SW 1271 (cell line): ENCODE measurements at regions not wholly inside any gene's neighbourhood (a gene's known extent, or its start where the extent isn't known, plus 50 kb on each side); places are given as distances from the start of the nearest gene placed in this dataset.

Experiments
- DNase-seq, 2 experiments: peaks; one replicate each; lab custom pipeline; 2025; lab: John Stamatoyannopoulos, UW

DNA sequence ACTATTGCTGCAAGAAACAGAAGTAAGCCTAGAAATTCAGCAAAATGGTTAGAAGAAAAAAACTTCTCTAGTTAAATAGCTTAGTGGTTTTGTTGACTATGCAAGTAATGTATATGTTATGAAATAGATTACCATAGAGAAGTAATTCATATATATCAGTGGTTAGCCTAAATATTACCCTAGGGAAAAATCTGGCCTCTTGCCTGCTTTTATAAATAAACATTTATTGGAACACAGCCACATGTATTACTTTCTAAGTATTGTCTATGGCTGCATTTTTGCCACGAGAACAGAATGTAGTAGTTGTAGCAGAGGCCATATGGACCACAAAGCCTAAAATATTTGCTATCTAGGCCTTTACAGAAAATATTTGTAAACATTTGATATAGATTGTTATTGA, 1471.7 kb upstream of the PRR20A start:
- DNase-seq, result no peak

DNA sequence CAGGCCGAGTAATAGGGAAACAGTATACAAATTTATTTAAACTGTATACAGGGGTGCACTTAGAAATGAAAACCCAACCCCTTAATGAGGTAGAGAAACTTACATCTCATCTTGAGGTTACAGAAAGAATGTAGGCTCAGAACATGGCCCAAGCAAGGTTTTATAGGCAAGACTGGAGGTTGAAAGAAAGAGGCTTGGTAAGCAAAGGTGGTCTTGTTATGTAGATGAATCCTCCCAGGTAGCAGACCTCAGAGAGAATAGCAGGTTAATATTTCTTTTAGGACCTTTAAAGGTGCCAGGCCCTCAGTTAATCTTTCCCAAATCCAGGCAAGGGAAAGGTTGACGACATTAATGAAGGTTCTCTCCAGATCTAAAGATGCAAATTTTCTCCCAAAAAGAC, 1466.8 kb upstream of the PRR20A start:
- DNase-seq, result no peak

DNA sequence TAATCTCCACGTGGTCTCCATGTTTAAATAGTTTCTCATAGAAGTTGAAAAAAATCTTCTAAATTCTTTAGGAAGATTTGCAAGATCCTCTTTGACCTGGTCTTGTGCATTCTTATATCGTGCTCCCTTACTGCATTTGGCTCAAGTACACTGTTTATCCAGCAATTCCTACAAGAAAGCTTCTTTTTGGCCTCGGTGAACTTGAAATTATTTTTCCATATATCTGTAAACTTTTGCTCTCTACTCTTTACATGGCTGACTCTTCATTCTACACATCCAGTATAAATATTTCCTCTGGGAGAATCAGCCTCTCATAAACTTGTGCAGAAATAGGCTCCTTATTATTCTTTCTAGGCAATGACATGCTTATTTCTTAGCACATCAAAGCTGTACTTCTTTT, 1457.9 kb upstream of the PRR20A start:
- DNase-seq, result no peak

DNA sequence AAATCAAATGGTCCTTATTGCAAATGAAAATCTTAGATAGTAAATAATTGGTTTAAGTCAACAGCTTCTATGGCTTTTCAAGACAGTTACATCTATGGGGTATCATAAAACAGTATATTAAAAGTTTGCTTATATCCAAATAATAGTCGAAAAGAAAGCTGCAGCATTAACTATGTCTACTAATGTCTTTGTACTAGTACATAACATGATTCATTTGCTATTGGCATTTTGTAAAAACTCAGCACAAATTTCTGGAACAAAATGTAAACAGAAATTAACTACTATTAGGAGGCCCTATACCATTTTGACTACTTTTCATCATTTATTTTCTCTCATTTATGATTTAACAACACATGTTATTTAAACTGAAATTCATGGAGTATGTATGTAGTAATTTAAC, 1435.2 kb upstream of the PRR20A start:
- DNase-seq, result no peak

DNA sequence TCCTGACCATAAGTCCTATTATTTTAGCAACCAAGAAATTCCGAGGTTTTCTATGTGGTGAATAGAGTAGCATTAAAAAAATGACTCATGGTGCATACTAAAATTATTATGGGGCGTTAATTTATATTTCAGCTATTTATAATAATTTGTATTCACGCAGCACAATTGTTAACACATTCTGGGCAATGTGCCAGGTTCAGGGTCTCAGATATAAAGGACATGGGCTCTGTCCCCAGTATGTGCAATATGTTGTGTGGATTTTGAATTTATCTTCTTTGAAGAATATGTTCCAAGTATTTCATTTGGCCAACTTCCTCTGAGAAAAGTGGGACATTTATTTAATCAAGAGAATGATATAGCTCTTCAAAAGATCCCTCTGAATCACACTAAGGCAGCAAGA, 1434.7 kb upstream of the PRR20A start:
- DNase-seq, result no peak

DNA sequence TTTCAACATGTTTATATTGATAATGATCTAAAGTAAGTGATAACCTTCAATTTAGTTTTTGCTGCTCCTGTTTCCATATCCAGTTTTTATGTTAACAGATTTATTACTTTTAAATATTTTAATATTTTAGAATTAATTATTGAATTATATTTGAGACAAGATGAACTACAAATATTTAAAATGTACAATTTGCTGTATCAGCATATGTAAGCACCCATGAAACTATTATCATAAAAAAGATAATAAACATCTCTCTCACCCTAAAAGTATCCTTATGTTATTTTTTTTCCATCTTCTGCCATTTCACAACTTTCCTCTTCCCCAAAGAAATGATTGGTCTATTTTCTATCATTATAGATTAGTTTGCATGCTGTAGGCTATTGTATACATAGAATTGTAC, 1426.6 kb upstream of the PRR20A start:
- no peak for DNase-seq

DNA sequence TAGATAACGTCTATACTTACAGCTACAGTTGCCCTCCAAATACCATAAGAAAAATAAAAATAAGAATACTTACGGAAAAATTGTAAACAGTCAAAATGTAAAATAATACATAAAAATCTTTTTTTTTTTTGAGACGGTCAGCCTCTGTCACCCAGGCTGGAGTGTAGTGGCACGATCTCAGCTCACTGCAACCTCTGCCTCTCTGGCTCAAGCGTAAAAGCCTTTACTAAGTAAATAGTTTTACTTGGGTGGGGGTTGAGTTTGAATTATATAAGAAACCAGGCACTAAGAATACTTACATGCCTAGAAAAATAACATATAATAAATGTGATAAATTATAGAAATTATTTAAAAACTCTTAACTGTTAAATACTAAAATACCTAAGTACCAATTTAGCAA, 1413.0 kb upstream of the PRR20A start:
- no peak for DNase-seq

DNA sequence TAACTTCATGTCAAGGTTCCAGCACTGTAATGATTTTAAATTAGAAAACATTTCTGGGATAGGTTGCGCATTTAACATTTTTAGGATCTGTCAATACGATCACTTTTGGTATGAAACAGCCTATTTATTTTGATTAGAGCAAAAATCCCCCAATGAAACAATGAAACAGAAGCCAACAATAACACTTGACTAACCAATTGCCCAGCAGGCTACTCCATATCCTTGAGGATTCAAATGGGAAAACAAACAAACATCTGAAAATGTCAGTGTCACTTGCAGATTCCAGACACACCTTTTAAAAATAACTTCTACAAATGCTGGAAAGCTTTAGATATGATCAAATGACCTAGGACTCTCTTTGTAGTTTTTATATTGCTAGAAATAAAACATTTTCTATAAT, 1412.5 kb upstream of the PRR20A start:
- DNase-seq, result no peak

DNA sequence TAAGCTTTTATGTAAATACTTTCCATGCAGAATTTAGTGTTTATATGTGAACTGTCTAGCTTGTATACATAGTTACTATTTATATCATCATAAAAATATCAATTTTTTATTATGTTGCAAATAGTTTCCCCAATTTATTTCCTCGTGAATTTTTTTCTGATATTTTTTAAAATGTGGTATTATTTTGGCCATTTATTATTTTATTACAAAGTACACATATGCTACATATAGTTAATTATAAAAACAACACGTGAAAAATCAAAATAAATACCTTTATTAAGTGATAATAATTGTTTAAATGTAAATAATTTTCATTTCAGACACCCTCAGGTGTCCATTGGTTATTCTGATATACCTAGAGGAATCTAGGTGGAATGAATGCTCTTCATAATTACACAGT, 1394.9 kb upstream of the PRR20A start:
- no peak for DNase-seq

DNA sequence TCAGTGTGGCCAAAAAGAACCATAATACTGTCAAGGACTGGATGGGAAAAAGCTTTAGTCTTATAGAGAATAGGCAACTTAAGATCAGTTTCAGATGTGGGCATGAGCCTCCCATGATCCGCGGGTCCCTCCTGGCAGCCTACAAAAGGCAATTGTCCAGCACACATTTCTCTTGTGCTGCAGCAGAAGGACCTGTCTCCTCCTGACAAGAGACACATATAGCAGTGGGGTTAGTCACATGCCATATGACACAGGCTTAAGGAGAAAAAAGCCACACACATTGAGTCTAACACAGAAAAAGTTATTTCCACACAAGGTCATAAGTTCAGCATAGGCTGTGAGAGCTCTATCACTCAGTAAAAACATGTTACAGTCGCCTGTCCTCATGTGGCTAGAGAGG, 1378.7 kb upstream of the PRR20A start:
- DNase-seq, result no peak

DNA sequence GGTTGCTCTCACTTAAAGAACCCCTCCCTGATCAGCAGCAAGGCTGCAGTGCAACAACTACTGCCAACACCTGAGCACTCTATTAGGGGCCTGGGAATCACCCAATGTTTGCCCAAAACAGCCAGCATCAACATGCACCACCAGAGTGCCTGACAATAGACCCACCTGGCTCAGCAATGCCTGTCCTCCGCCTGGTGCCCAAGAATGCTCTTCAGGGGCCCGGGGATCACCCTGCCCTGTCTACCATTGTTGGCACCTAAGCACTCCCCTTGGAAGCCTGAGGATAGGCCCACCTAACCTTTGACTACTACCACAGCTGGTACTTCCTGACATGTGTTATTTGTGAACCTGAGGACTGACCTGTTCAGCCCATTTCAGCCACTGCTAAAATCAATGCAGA, 1363.1 kb upstream of the PRR20A start:
- DNase-seq, result no peak

DNA sequence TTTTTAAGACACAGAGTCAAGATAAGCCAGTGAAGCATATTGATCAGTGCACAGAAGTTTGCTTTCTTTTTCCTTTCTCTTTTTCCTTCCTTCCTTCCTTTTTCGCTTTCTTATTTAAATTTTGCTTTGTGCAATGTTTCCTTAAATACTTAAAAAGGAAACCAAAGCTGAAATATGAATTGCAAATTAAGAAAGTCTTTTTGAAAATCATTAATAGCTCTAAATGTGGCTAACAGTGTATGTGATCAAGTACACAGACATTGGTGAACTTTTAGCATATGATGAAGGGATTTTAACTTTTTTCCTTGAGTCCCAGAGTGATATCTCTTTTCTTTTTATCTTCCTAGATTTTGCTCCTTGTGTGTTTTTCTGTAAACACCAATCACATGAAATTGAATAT, 1356.9 kb upstream of the PRR20A start:
- no peak for DNase-seq

DNA sequence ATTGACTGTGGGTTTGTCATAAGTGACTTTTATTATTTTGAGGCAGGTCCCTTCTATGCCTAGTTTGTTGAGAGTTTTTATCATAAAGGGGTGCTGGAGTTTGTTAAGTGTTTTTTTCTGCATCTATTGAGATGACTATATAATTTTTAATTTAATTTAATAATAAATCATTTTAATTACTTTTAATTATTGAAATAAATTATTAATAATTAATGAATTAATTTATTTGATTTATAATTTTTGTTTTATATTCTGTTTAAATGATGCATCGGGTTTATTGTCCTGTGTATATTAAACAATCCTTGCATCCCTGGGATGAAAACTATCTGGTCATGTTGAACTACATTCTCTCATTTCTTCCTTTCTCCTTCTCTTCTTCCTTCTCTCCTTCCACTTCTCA, 1352.2 kb upstream of the PRR20A start:
- no peak for DNase-seq

DNA sequence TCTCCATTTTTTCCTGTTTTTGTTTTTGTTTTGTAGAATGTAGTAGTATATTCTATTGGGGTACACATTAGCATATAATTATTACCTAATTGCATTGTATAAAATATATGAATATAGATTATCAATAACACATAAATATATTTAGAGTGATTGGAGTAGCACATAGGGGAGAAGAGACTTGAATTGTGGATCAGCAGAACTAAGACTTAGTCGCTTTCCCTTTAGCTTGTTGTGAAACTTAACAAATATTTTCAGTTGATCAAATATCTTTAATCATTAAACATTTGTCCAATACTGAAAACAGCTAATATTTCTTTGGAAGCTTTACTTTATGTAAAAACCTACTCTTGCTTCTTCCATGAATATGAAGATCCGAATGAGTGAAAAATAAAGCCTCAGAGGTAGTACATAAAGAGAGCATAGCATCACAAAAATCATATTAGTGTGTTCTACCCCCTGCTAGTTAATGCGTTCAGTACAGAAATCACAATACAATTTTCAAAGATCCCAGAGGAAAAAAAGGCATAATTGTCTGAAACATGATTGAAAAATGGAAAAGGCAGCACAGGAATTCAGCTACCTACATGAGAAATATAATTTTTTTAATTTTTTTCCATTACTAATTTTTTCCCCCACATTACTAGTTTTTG, 1348.0 kb upstream of the PRR20A start:
- no peak for DNase-seq

DNA sequence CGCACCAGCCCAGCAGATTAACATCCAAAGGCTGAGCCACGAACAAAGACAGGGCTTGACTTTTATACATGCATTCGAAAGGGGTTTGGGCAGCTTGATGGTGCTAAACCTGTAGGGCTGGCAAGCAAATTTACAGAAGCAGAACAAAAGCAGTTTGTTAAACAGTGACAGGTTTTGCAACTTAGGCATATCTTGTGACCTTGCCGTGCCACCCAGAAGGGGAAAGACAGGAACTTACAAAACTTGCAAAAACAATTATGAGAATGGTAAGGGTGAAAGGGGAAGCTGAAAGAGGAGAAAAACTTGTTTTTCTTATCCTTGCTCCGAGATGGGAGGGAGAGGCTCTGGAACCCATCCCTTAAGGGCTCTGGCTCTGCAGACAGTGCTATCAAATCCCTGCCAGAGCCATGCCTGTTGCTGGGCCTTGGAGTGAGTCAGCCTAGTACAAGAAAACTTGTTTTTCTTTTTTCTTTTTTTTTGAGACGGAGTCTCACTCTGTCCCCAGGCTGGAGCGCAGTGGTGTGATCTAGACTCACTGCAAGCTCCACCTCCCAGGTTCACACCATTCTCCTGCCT, 1325.2 kb upstream of the PRR20A start:
- no peak for DNase-seq

DNA sequence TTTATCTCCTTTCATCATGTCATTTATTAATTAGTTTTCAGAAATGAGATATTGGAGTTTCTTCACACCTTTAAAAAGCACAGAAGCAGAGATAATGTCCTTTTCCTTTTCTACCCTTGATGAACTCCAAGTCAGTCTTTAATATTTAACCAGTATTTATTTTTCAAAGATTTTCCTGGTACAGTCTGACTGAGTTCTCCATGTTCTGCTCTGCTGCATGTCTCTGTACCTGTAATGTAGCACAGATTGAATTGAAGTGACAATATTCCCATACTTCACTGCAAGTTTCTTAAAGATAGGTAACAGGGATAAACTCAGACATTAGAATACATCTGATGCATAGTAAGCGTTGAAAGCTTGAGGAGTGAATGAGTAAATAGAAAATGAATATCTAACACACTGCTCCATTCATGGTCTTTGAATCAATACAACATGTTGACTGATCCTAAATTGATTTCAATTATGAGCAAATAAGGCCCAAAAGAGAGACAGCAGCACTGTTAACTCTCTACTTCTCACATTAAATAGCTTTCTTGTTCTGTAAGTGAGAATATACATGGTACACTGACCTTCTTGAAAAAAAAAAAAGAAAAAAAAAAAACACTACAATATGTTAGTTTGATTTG, 1323.6 kb upstream of the PRR20A start:
- DNase-seq, result no peak

DNA sequence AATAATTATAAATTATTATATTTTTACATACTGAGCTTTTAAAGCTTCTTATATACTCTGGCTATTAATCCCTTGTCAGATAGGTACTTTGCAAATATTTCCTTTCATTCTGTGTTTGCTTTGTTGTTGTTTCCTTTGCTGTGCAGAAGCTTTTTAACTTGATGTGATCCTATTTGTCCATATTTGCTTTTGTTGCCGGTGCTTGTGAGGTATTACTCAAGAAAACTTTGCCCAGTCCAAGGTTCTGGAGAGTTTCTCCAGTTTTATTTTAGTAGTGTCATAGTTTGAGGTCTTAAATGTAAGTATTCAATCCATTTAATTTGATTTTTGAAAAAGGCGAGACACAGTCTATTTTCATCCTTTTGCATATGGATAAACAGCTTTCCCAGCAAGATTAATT, 1319.9 kb upstream of the PRR20A start:
- no peak for DNase-seq

DNA sequence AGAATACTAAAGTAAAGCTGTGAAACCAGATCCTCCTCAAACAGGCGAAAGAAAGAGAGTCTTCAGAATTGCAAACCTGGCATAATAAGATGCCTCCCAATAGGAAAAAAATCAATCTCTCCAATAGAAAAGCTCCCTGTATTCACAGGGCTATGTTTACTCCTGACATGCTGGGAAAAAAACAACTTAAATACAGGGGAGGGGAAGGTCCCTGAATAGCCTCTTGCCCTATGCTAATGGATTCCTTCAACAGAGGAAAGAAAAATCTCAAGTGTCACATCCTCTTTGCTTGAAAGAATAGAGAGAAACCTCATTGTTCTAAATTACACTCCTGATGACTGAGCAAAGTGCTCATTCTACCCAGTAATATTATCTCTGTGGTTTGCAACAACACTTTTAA, 1271.1 kb upstream of the PRR20A start:
- DNase-seq, result no peak

DNA sequence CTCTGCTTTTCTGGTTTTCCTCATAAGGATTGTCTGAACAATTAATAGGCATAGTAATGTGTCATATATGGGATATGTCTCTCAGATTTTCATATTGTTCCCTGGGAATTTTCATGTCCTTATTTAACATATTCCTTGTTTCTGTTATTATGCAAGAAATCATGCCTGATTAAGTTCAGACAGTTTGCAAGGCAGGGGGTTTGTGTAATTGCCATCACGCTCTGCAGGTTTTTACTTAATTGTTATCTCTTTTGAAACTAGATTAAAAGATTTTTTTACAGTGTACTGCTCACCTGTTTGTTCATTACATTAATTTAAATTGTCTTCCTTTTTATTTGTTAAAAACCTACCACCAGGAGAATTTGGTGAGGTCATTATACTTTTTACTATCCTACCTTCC, 1253.2 kb upstream of the PRR20A start:
- DNase-seq, result no peak

DNA sequence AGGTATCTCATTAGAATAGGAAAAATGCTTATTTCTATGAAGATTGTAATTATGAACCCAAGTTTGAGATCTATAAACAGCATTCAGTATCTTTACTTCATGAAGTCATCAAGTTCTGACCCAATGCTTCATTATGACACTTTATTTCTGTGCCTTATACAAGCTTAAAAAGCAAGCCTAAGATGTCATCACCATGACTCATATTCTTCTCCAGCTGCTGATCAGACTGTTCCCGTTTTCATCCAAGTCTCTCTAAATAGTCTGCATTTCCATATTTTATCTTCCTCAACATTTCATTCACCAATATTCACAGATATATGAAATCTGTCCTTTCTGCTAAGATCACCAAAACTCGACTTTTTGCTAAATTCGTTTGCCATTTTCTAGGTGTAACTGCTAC, 1247.2 kb upstream of the PRR20A start:
- DNase-seq, result no peak

DNA sequence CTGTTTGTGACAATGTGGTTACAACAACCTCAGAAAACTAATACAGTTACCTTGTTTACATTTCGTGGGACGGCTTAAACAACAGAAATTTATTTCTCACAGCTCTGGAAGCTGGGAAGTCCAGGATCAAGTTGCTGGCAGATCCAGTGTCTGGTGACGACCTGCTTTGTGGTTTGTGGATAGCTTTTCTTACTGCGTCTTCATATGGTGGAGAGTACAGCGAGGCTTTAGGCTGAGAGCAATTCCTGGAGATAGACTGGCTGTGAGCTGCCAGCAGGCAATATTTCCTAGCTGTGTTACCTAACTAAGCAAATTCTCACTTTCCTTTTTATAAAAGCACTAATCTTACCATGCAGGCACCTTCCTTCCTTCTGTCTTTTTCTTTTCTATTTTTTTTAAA, 1203.5 kb upstream of the PRR20A start:
- DNase-seq, result no peak

DNA sequence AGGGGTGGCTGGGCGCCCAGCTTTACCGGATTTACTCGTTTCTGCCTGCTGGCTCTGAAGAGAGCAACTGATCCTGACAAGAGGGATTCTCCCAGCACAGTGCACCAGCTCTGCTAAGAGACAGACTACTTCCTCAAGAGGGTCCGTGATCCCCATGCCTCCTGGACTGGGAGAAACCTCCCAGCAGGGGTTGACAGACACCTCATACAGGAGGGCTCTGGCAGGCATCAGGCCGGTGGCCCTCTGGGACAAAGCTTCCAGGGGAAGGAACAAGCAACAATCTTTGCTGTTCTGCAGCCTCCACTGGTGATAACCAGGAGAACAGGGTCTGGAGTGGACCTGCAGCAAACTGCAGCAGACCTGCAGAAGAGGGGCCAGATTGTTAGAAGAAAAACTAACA, 1192.5 kb upstream of the PRR20A start:
- no peak for DNase-seq

DNA sequence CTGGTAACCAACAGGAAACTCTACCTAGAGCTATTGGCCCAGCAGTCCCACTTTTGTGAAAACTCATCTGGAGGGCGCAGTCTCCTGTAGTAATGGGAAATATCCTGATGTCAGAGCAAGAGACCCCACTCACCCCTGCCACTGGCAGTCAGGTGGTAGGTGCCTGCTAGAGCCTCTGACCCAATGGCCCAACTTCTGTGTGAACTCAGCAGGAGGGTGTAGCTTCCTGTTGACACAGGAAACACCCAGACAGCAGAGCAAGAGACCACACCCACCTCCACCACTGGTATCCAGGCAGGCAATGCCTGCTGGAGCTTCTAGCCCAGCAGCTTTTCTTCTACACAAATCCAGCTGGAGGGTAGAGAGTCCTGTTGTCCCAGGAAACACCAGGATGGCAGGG, 1176.8 kb upstream of the PRR20A start:
- no peak for DNase-seq

DNA sequence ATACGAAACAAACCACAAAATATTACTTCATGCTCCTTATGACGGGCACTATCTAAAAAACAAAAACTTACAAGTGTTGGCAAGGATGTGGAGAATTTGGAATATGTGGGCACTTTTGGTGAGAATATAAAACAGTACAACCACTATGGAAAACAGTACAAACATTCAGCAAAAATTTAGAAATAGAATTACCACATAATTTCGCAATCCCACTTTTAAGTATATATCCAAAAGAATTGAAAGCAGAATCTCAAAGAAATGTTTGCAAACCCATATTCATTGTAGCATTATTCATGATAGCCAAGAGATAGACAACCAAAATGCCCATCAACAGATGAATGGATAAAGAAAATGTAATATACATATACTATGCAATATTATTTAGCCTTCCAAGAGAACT, 1173.7 kb upstream of the PRR20A start:
- DNase-seq, result no peak
